SK-N-SH treated with all-trans-retinoic acid at 6 μM for 48 hours (cell line): ENCODE measurements at regions not wholly inside any gene's neighbourhood (a gene's known extent, or its start where the extent isn't known, plus 50 kb on each side); places are given as distances from the start of the nearest gene placed in this dataset.

ENCODE experiments used
- ARNTL ChIP-seq: fragments of 450-650 bp; formaldehyde crosslinking; IDR thresholded peaks from 2 replicates; pipeline ENCODE4 v1.5.0; 2020; ENCODE audit warnings: low read depth, mild to moderate bottlenecking, moderate library complexity, borderline replicate concordance
- ESRRG ChIP-seq: fragments of 250-450 bp; sonication (Bioruptor Pico); IDR thresholded peaks from 2 replicates; pipeline ENCODE4 v1.6.1; 2021; ENCODE audit warnings: mild to moderate bottlenecking
- GLIS3 ChIP-seq: fragments of 250-450 bp; sonication (Bioruptor Pico); IDR thresholded peaks from 2 replicates; pipeline ENCODE4 v1.5.0; 2020; ENCODE audit warnings: mild to moderate bottlenecking, moderate library complexity
- OSR1 ChIP-seq: fragments of 250-450 bp; sonication (Bioruptor Pico); IDR thresholded peaks from 2 replicates; pipeline ENCODE4 v1.8.0; 2022; ENCODE audit warnings: moderate library complexity, mild to moderate bottlenecking, inconsistent platforms
- RARB ChIP-seq: fragments of 250-450 bp; sonication (Bioruptor Pico); IDR thresholded peaks from 2 replicates; pipeline ENCODE4 v1.8.0; 2021; ENCODE audit warnings: mild to moderate bottlenecking, moderate library complexity
- SNAI2 ChIP-seq: fragments of 250-450 bp; sonication (Bioruptor Pico); IDR thresholded peaks from 2 replicates; pipeline ENCODE4 v1.5.0; 2020; ENCODE audit warnings: mild to moderate bottlenecking, moderate library complexity
- TOX ChIP-seq: fragments of 250-450 bp; sonication (Bioruptor Pico); IDR thresholded peaks from 2 replicates; pipeline ENCODE4 v1.8.0; 2021; ENCODE audit warnings: mild to moderate bottlenecking, moderate library complexity, borderline replicate concordance
- ZC3H10 ChIP-seq: fragments of 250-450 bp; sonication (Bioruptor Pico); IDR thresholded peaks from 2 replicates; pipeline ENCODE4 v1.5.1; 2021; ENCODE audit warnings: mild to moderate bottlenecking, moderate library complexity
- ZFP3 ChIP-seq: fragments of 250-450 bp; sonication (Bioruptor Pico); IDR thresholded peaks from 2 replicates; pipeline ENCODE4 v1.5.0; 2020; ENCODE audit warnings: mild to moderate bottlenecking, moderate library complexity
- TF ChIP-seq, protein P1 (sequence below): fragments of 250-450 bp; sonication (Bioruptor Pico); IDR thresholded peaks from 2 replicates; pipeline ENCODE4 v1.5.1; 2021; ENCODE audit warnings: mild to moderate bottlenecking, moderate library complexity
- TF ChIP-seq, protein P2 (sequence below): fragments of 250-450 bp; sonication (Bioruptor Pico); IDR thresholded peaks from 2 replicates; pipeline ENCODE4 v1.5.1; 2020; ENCODE audit warnings: low read depth, mild to moderate bottlenecking, moderate library complexity

DNA sequence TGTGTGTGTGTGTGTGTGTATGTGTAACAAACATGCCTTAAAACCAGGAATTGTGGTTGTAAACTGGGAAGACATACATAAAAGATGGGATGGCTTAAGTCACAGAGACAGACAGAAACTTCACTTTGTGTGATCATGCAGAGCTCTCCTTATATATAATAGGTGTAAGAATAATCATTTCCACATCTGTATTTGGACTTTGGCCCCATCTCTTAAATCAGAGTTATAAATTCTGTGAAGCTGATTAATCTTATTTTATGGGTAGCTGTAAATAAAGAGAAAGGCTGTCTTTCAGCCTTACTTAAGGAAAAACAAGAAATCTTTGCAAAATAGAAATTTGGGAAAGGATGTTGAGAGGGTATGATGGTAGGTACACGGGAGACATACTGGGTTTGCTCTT is 174.6 kb upstream of the PITX2 start:
- no peak for TF ChIP-seq TOX (CRISPR knock-in tag)
- no peak for TF ChIP-seq RARB (CRISPR knock-in tag)
- no peak for TF ChIP-seq ARNTL (CRISPR knock-in tag)
- TF ChIP-seq GLIS3 (CRISPR knock-in tag): no peak
- no peak for TF ChIP-seq SNAI2 (CRISPR knock-in tag)
- TF ChIP-seq, protein P1, sequence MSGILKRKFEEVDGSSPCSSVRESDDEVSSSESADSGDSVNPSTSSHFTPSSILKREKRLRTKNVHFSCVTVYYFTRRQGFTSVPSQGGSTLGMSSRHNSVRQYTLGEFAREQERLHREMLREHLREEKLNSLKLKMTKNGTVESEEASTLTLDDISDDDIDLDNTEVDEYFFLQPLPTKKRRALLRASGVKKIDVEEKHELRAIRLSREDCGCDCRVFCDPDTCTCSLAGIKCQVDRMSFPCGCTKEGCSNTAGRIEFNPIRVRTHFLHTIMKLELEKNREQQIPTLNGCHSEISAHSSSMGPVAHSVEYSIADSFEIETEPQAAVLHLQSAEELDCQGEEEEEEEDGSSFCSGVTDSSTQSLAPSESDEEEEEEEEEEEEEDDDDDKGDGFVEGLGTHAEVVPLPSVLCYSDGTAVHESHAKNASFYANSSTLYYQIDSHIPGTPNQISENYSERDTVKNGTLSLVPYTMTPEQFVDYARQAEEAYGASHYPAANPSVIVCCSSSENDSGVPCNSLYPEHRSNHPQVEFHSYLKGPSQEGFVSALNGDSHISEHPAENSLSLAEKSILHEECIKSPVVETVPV: no peak
- no peak for TF ChIP-seq OSR1
- no peak for TF ChIP-seq ZFP3
- no peak for TF ChIP-seq ZC3H10 (CRISPR knock-in tag)
- TF ChIP-seq, protein P2, sequence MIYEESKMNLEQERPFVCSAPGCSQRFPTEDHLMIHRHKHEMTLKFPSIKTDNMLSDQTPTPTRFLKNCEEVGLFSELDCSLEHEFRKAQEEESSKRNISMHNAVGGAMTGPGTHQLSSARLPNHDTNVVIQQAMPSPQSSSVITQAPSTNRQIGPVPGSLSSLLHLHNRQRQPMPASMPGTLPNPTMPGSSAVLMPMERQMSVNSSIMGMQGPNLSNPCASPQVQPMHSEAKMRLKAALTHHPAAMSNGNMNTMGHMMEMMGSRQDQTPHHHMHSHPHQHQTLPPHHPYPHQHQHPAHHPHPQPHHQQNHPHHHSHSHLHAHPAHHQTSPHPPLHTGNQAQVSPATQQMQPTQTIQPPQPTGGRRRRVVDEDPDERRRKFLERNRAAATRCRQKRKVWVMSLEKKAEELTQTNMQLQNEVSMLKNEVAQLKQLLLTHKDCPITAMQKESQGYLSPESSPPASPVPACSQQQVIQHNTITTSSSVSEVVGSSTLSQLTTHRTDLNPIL: no peak
- no peak for TF ChIP-seq ESRRG (CRISPR knock-in tag)
